ENCODE measurements at regions not wholly inside any gene's neighbourhood (a gene's known extent, or its start where the extent isn't known, plus 50 kb on each side); places are given as distances from the start of the nearest gene placed in this dataset.

GRCh38 chr5:74143721-74144330 lies 496.7 kb downstream of the ENC1 start:
- H3K27ac ChIP-seq (ENCODE audit: low read length) = no peak overlapping the region
- H3K9ac ChIP-seq (ENCODE audit: low read depth, low read length) = no peak overlapping the region
- H4K20me1 ChIP-seq (ENCODE audit: insufficient read depth, low read length) = no peaks in the 10 kb centered on the region
- H3K79me2 ChIP-seq (ENCODE audit: insufficient read depth, low read length) = no peaks in the 10 kb centered on the region
- no peaks in the 10 kb centered on the region for H3K36me3 ChIP-seq (ENCODE audit: insufficient read depth, low read length)
- H3K4me1 ChIP-seq (ENCODE audit: insufficient read depth, low read length) = no peaks in the 10 kb centered on the region
- H3K4me3 ChIP-seq (ENCODE audit: low read depth in 1 of 2, low read length in 2 of 2) = no peak overlapping the region
- DNase-seq (no peak), ATAC-seq (ENCODE audit: insufficient read depth, low read depth) (no peak)
- TF ChIP-seq, protein P1, sequence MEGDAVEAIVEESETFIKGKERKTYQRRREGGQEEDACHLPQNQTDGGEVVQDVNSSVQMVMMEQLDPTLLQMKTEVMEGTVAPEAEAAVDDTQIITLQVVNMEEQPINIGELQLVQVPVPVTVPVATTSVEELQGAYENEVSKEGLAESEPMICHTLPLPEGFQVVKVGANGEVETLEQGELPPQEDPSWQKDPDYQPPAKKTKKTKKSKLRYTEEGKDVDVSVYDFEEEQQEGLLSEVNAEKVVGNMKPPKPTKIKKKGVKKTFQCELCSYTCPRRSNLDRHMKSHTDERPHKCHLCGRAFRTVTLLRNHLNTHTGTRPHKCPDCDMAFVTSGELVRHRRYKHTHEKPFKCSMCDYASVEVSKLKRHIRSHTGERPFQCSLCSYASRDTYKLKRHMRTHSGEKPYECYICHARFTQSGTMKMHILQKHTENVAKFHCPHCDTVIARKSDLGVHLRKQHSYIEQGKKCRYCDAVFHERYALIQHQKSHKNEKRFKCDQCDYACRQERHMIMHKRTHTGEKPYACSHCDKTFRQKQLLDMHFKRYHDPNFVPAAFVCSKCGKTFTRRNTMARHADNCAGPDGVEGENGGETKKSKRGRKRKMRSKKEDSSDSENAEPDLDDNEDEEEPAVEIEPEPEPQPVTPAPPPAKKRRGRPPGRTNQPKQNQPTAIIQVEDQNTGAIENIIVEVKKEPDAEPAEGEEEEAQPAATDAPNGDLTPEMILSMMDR (IDR thresholded peaks at IDR 0.05; ENCODE audit: borderline replicate concordance, extremely low read depth, low read length, poor library complexity, severe bottlenecking) = no peak
- no peak for TF ChIP-seq EZH2 (IDR thresholded peaks at IDR 0.05; ENCODE audit: borderline replicate concordance, low read depth, low read length, severe bottlenecking)
- no peak overlapping the region for H3K4me2 ChIP-seq (ENCODE audit: insufficient read depth, low read length)
- no peaks in the 10 kb centered on the region for H3K9me3 ChIP-seq (ENCODE audit: insufficient read depth, low read length, severe bottlenecking)
- H2AFZ ChIP-seq (ENCODE audit: low read depth, low read length) = no peak overlapping the region
- peaks cover 4% of the 10 kb centered on the region for H3K27me3 ChIP-seq (ENCODE audit: insufficient read depth, low read length, poor library complexity)

GRCh38 chr5:74143151-74143550 lies 497.4 kb downstream of the ENC1 start:
- Histone ChIP-seq H3K4me3 (ENCODE audit: low read depth in 1 of 2, low read length in 2 of 2) (no peak overlapping the region), H3K36me3 (ENCODE audit: insufficient read depth, low read length) (no peaks in the 10 kb centered on the region), H3K9ac (ENCODE audit: low read depth, low read length) (no peak overlapping the region), H2AFZ (ENCODE audit: low read depth, low read length) (no peak overlapping the region), H3K4me2 (ENCODE audit: insufficient read depth, low read length) (no peak overlapping the region), H3K4me1 (ENCODE audit: insufficient read depth, low read length) (no peaks in the 10 kb centered on the region), H3K79me2 (ENCODE audit: insufficient read depth, low read length) (no peaks in the 10 kb centered on the region), H3K27me3 (ENCODE audit: insufficient read depth, low read length, poor library complexity) (peaks cover 4% of the 10 kb centered on the region), H4K20me1 (ENCODE audit: insufficient read depth, low read length) (no peaks in the 10 kb centered on the region), H3K27ac (ENCODE audit: low read length) (no peak overlapping the region), H3K9me3 (ENCODE audit: insufficient read depth, low read length, severe bottlenecking) (no peaks in the 10 kb centered on the region)
- DNase-seq (no peak), ATAC-seq (ENCODE audit: insufficient read depth, low read depth) (no peak)
- TF ChIP-seq EZH2 (IDR thresholded peaks at IDR 0.05; ENCODE audit: borderline replicate concordance, low read depth, low read length, severe bottlenecking) = no peak
- TF ChIP-seq, protein P1 (IDR thresholded peaks at IDR 0.05; ENCODE audit: borderline replicate concordance, extremely low read depth, low read length, poor library complexity, severe bottlenecking) = no peak

DNA sequence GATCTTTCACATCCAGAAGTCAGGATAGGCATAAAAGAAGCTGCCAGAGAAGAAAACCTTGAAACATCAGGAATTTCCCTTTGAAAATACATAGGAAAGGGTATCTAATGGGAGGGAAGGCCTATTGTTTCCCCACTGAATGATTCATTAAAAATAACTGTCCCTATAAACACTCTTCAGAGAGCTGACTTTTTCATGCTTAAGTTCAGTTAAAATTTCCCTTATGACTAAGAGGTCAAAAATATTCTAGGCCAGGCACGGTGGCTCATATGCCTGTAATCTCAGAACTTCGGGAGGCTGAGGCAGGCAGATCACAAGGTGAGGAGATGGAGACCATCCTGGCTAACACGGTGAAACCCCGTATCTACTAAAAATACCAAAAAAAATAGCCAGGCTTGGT lies 499.5 kb downstream of the ENC1 start:
- Histone ChIP-seq H3K36me3 (ENCODE audit: insufficient read depth, low read length) (no peaks in the 10 kb centered on the region), H3K27ac (ENCODE audit: low read length) (no peak overlapping the region), H2AFZ (ENCODE audit: low read depth, low read length) (no peak overlapping the region), H3K27me3 (ENCODE audit: insufficient read depth, low read length, poor library complexity) (peaks cover 4% of the 10 kb centered on the region), H3K9ac (ENCODE audit: low read depth, low read length) (no peak overlapping the region), H4K20me1 (ENCODE audit: insufficient read depth, low read length) (no peaks in the 10 kb centered on the region), H3K4me3 (ENCODE audit: low read depth in 1 of 2, low read length in 2 of 2) (no peak overlapping the region), H3K9me3 (ENCODE audit: insufficient read depth, low read length, severe bottlenecking) (no peaks in the 10 kb centered on the region), H3K79me2 (ENCODE audit: insufficient read depth, low read length) (no peaks in the 10 kb centered on the region), H3K4me2 (ENCODE audit: insufficient read depth, low read length) (no peak overlapping the region), H3K4me1 (ENCODE audit: insufficient read depth, low read length) (no peaks in the 10 kb centered on the region)
- no peak for ATAC-seq (ENCODE audit: insufficient read depth, low read depth)
- no peak for TF ChIP-seq EZH2 (IDR thresholded peaks at IDR 0.05; ENCODE audit: borderline replicate concordance, low read depth, low read length, severe bottlenecking)
- TF ChIP-seq, protein P1 (IDR thresholded peaks at IDR 0.05; ENCODE audit: borderline replicate concordance, extremely low read depth, low read length, poor library complexity, severe bottlenecking) = no peak
- no peak for DNase-seq
